ENCODE measurements at regions not wholly inside any gene's neighbourhood (a gene's known extent, or its start where the extent isn't known, plus 50 kb on each side); places are given as distances from the start of the nearest gene placed in this dataset.
"Not testable (repeated sequence)": the region's sequence is repeated elsewhere in the genome, so short reads cannot be mapped to it uniquely, and the experiment has no call there.

DNA sequence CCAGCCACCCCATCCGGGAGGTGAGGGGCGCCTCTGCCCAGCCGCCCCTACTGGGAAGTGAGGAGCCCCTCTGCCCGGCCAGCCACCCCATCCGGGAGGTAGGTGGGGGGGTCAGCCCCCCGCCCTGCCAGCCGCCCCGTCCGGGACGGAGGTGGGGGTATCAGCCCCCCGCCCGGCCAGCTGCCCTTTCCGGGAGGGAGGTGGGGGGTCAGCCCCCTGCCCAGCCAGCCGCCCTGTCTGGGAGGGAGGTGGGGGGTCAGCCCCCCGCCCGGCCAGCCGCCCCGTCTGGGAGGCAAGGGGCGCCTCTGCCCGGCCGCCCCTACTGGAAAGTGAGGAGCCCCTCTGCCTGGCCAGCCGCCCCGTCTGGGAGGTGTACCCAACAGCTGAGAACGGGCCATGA, 299.4 kb upstream of the RORB start:
- not testable (repeated sequence) for DNase-seq (ENCODE audit: low spot score)

DNA sequence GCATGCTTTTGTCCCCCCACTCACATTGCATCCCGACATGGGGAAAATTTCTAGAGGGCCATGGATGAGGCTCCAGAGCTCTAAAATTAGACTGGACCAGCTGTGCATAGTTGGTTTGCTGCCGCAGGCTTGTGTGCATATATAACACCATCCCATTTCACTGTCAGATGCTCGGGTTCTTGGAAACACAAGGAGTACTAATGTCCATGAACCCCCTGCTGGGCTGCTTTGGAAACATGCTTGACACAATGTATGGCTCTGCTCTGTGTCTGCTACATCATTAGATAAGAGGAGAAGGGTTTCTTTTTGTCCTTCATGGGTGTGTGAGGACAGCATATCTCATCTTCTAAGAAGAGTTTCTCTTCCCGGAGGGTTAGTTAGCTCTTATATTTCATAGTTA, 292.1 kb upstream of the RORB start:
- no peak for DNase-seq (ENCODE audit: low spot score)

DNA sequence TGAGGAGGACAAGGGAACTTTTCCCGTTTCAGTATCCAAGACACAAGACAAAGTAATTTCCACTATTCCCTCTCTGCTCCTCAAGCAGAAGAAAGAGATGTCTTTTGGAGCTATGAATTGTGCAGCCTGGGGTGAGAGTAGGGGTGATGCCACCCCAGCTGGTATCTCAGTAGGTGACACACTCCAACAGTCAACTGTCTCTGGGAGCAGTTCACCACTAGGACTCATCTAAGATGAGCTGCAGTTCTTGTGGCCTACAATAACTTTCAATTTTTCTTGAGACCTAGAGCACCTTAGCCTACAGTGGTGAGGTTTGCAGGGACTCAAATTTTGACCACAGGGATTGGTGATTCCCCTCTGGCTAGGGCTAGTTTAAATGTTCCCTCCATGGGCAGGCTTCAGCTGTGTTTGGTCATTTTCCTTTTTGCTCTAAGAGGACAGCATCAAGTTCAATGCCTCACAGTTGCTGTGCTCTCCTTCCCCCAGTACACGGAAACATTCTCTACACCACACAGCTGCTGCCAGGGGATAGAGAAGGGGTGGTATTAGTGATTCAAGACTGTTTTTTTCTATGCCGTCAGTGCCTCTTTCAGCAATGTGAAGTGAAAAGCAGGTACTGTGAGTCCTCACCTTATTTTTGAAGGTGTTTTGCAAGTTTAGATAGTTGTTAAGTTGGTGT, 278.6 kb upstream of the RORB start:
- no peak for DNase-seq (ENCODE audit: low spot score)

GRCh38 chr9:74220327-74220726, 276.8 kb upstream of the RORB start:
- DNase-seq (ENCODE audit: low spot score), result no peak

GRCh38 chr9:74236857-74237256, 260.3 kb upstream of the RORB start:
- DNase-seq (ENCODE audit: low spot score), result no peak

DNA sequence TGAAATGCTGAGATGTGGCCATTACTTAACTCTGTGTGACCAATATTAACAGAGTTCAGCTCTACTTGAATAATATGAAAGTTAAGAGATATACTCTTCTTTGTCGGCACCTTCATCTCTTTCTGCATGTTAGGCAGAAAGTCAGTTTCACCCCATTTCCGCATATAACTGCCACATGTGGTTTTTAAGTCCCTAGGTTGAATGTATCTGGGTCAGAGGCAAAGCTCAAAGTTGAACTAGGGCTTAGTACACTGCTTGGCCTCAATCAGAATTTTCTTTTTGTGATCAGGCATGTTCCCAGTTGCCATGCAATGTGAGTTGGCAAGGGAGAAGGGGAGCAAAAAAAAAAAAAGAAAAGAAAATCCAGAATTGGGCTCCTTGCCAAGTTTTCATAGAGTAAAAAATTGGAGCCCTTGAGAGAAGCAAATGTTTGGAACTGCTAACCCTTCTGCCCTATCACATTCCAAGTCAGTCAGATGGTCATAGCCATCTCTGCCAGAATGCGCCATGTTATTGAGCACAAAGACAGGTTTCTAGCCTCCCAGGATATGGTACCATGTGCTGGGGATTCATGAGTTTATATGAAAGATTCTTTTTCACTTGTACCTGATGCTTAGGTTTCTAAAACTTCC, 251.2 kb upstream of the RORB start:
- DNase-seq (ENCODE audit: low spot score), result no peak

DNA sequence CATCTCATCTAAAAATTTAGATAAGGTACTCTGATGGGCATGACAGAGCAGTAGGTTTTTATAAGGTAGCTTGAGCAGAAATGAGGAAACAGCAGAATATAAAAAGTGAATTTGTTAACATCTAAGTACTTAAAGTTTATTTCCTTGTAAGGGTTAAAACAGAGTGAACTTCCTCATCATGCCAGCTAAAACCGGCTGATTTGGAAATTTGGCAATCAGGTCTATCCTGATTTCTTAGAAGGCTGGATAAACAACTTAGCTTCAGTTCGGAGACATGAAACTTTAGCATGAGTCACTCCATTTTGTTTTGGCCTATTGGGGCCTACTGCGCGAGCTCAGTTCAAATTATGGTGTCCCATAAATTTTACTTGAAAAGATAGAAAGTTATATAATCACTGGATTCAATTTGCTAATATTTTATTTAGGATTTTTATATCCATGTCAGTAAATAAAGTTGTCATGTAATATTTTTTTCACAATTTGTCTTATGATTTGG, 241.6 kb upstream of the RORB start:
- DNase-seq (ENCODE audit: low spot score), result no peak

DNA sequence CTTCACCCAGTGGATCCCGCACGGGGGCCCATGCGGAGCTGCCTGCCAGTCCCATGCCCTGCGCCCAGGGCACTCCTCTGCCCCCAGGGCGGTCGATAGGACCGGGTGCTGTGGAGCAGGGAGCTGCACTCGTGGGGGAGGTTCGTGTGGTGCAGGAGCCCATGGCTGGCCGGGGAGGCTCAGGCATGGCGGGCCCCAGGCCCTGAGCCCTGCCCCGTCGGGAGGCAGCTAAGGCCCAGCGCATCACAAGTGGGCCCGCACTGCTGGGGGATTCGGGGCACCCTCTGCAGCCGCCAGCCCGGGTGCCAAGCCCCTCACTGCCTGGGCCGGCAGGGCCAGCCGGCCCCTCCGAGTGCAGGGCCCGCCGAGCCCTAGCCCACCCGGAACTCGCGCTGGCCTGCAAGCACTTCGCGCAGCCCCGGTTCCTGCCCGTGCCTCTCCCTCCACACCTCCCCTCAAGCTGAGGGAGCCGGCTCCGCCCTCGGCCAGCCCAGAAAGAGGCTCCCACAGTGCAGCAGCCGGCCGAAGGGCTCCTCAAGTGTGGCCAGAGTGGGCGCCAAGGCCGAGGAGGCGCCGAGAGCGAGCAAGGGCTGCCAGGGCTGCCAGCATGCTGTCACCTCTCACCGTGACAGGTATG, 221.1 kb upstream of the RORB start:
- DNase-seq (ENCODE audit: low spot score), result no peak

- no peak for DNase-seq (ENCODE audit: low spot score)
These were observed 219.6 kb upstream of the RORB start for GRCh38 chr9:74277532-74277931.

- no peak for DNase-seq (ENCODE audit: low spot score)
These were observed 215.5 kb upstream of the RORB start for GRCh38 chr9:74281674-74282073.

- DNase-seq (ENCODE audit: low spot score), result no peak
These were observed 214.4 kb upstream of the RORB start for GRCh38 chr9:74282526-74283253.

- DNase-seq (ENCODE audit: low spot score), result no peak
These were observed 212.3 kb upstream of the RORB start for GRCh38 chr9:74284581-74285450.

- no peak for DNase-seq (ENCODE audit: low spot score)
These were observed 203.7 kb upstream of the RORB start for GRCh38 chr9:74293479-74293878.

- no peak for DNase-seq (ENCODE audit: low spot score)
These were observed 193.2 kb upstream of the RORB start for GRCh38 chr9:74303945-74304344.

DNA sequence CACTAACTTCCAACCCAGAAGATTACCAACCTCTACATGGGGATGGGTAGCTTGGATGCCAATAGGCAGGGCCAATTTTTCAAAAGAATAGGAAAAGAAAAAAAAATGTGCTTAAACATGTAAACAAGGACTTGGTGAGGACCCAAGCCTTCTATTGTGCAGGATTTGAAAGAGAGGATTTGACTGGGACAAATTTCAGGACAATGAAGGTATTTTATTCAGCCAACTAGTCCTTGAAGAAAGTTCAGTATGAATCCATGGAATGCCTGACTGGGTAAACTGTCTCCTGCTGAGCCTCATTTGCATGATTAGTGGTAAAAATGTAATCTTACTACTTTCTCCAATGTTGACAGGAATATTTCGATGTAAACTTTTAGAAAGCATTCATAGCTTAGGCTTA, 192.5 kb upstream of the RORB start:
- DNase-seq (ENCODE audit: low spot score), result no peak

- no peak for DNase-seq (ENCODE audit: low spot score)
These were observed 187.5 kb upstream of the RORB start for GRCh38 chr9:74309654-74310053.

- no peak for DNase-seq (ENCODE audit: low spot score)
These were observed 179.9 kb upstream of the RORB start for GRCh38 chr9:74317235-74317634.

DNA sequence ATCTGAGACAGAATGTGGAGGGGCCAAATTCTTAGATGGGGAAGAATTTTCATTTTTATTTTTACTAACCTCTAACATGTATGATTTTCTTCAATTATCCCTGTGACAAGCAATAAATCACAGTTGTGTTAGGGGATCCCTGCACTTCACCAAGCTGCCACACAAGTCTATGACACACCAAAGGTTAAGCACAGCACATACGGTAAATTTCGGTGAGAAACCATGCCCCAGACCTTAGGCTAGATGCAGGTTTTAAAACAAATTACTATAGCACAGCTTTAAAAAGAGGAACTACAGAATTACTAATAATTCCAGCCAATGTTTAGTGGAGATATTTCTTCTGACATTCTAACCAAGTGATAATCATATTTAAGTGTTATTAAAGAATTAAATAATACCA, 175.7 kb upstream of the RORB start:
- no peak for DNase-seq (ENCODE audit: low spot score)

DNA sequence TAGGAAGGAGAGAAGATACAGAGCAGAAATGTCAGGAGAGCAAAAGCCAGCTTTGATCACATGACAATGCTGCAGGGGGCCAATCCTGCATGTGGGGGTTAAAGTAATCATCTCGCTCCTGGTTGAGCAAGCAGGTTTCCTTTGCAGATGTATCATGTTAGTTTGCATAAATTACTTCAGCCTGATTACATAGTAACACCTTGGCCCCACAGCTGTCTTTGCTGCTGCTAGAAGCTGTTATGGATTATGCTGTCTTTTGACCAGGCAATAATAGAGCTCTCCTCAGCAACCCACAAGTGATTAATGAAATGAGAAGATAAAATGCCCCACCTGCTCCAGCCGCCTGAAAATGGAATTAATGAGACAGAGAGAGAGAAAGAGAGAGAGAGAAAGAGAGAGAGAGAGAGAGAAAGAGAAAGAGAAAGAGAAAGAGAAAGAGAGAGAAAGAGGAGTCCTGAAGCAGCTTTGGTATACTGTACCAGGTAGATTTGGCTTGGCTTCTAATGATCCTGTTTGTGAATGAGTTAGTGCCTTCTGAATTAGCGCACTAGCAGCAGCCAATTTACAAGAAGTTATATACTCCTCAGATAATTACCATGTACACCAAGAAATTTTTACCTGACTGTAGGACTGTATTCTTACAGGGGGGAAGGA, 174.3 kb upstream of the RORB start:
- DNase-seq (ENCODE audit: low spot score), result no peak

DNA sequence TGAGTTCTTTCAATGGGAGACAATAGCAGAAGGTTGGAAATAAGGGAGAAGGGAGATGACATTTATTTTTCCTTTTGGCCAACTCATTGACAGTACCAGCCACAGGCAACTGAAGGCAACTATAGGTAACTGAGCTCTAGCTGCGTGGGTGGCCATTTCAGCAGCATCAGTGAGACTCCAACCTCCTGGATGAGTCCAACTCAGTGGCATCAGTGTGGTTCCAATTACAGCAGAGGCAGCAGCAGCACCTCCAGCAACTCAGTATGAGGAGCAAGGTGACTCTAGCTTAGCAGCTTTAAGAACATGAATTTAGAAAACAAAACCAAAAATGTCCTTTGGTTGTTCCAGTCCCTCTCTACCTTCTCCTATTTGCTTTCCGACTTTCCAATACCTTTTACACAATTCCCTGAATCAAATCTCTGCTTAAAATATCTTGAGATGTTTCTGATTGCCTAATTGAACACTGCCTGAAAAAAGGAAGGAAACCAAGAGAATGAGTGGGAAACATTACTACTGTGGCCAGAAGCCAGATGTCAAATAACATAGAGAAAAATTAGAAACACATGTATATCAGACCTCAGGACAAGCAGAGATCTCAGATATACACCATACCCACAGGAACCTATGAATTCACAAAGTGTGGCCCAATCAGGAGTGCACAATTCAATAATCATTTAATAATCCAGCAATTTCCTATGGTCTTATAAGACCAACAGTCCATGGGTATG, 166.5 kb upstream of the RORB start:
- DNase-seq (ENCODE audit: low spot score), result no peak
